ENCODE measurements at regions not wholly inside any gene's neighbourhood (a gene's known extent, or its start where the extent isn't known, plus 50 kb on each side); places are given as distances from the start of the nearest gene placed in this dataset.

DNA sequence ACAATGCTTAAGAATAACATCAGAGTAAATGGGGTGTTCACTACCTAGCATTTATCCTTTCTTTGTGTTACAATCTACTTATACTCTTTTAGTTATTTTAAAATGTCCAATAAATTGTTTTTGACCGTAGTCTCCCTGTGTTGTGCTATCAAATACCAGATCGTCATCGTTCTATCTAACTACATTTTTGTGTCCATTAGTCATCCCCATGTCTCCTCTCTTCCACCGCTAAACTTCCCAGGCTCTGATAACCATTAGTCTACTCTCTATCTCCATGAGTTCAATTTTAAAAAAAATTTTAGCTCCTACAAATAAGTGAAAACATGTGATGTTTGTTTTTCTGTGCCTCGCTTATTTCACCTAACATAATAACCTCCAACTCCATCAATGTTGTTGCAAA is 381.9 kb downstream of the PRDM5 start:
- no peak for DNase-seq
- CTCF ChIA-PET: no interaction called here
- 47% methylated on average over 5 of the region's 5 CpGs for WGBS (ENCODE audit: low lambda C conversion rate)

DNA sequence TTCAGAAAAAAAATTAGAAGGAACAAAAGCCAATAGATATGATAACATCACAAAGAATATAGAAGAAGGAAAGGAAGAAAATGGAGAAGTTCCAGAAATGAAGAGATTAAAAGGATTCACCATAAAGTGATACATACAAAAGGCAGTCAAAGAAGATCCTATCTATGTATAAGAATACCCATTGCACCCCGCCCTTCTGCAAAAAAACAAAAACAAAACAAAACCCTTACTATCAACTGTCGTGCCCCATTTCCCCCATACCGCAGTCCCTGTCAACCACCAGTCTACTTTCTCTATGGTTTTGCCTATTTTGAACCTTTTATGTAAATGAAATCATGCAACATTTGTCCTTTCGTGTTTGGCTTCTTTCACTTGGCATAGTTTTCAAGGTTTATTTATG is 385.6 kb downstream of the PRDM5 start:
- WGBS (ENCODE audit: low lambda C conversion rate): 30% methylated on average over 4 of the region's 4 CpGs
- CTCF ChIA-PET: interaction anchor here (0.7 kb wide), 1 partner anchor 14 kb away, joined by 3 read pairs; no protein-coding TSS in a partner anchor
- POLR2A ChIA-PET: no interaction called here
- TF ChIP-seq RXRA (IDR thresholded peaks at IDR 0.05; ENCODE audit: borderline replicate concordance, low read depth) (no peak), TEAD4 (IDR thresholded peaks at IDR 0.05; ENCODE audit: borderline replicate concordance, insufficient read depth) (no peak), MXI1 (IDR thresholded peaks at IDR 0.05; ENCODE audit: low read depth, low read length) (no peak), FOXM1 (IDR thresholded peaks at IDR 0.05; ENCODE audit: low read depth) (no peak), ELF1 (IDR thresholded peaks at IDR 0.05) (no peak), FOSL2 (IDR thresholded peaks at IDR 0.05; ENCODE audit: borderline replicate concordance, low read depth) (no peak), EZH2phosphoT487 (IDR thresholded peaks at IDR 0.05; ENCODE audit: borderline replicate concordance, low read depth) (no peak), NFIC (IDR thresholded peaks at IDR 0.05; ENCODE audit: borderline replicate concordance) (no peak), MEF2A (IDR thresholded peaks at IDR 0.05; ENCODE audit: borderline replicate concordance, low read depth) (no peak), JUND (IDR thresholded peaks at IDR 0.05) (no peak), RFX5 (IDR thresholded peaks at IDR 0.05; ENCODE audit: low read length) (no peak)
- TF ChIP-seq, protein P1, sequence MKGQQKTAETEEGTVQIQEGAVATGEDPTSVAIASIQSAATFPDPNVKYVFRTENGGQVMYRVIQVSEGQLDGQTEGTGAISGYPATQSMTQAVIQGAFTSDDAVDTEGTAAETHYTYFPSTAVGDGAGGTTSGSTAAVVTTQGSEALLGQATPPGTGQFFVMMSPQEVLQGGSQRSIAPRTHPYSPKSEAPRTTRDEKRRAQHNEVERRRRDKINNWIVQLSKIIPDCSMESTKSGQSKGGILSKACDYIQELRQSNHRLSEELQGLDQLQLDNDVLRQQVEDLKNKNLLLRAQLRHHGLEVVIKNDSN (IDR thresholded peaks at IDR 0.05; ENCODE audit: borderline replicate concordance, low read depth): no peak
- TF ChIP-seq, protein P2, sequence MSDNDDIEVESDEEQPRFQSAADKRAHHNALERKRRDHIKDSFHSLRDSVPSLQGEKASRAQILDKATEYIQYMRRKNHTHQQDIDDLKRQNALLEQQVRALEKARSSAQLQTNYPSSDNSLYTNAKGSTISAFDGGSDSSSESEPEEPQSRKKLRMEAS (IDR thresholded peaks at IDR 0.05; ENCODE audit: low read depth): no peak
- TF ChIP-seq, protein P3, sequence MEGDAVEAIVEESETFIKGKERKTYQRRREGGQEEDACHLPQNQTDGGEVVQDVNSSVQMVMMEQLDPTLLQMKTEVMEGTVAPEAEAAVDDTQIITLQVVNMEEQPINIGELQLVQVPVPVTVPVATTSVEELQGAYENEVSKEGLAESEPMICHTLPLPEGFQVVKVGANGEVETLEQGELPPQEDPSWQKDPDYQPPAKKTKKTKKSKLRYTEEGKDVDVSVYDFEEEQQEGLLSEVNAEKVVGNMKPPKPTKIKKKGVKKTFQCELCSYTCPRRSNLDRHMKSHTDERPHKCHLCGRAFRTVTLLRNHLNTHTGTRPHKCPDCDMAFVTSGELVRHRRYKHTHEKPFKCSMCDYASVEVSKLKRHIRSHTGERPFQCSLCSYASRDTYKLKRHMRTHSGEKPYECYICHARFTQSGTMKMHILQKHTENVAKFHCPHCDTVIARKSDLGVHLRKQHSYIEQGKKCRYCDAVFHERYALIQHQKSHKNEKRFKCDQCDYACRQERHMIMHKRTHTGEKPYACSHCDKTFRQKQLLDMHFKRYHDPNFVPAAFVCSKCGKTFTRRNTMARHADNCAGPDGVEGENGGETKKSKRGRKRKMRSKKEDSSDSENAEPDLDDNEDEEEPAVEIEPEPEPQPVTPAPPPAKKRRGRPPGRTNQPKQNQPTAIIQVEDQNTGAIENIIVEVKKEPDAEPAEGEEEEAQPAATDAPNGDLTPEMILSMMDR (IDR thresholded peaks at IDR 0.05): no peak

More for the DNA sequence above, 381.9 kb downstream of the PRDM5 start:
- Histone ChIP-seq H3K4me1 (ENCODE audit: control insufficient read depth in 1 of 2, insufficient read depth in 2 of 2, low read depth in 1 of 2, low read length in 1 of 2) (no peaks in the 10 kb centered on the region), H3K9me2 (no peaks in the 10 kb centered on the region), H3K4me2 (no peak overlapping the region), H3K4me3 (ENCODE audit: low read depth in 2 of 2, low read length in 1 of 2) (no peak overlapping the region), H3K79me2 (ENCODE audit: insufficient read depth) (no peaks in the 10 kb centered on the region), H3K27ac (ENCODE audit: low read depth in 2 of 2, low read length in 1 of 2) (no peak overlapping the region), H3K36me3 (replicated peaks in 1 of 2; ENCODE audit: control insufficient read depth in 1 of 2, insufficient read depth in 2 of 2, low read length in 1 of 2) (no peaks in the 10 kb centered on the region), H3F3A (replicated peaks; ENCODE audit: insufficient read depth) (no peaks in the 10 kb centered on the region), H3K27me3 (ENCODE audit: insufficient read depth) (no peaks in the 10 kb centered on the region), H3K9me3 (no peaks in the 10 kb centered on the region), H2AFZ (ENCODE audit: low read depth) (no peak overlapping the region), H3K9ac (no peak overlapping the region), H4K20me1 (ENCODE audit: insufficient read depth) (no peaks in the 10 kb centered on the region)
- TF ChIP-seq FOSL2 (IDR thresholded peaks at IDR 0.05; ENCODE audit: borderline replicate concordance, low read depth): no peak
- TF ChIP-seq, protein P4, sequence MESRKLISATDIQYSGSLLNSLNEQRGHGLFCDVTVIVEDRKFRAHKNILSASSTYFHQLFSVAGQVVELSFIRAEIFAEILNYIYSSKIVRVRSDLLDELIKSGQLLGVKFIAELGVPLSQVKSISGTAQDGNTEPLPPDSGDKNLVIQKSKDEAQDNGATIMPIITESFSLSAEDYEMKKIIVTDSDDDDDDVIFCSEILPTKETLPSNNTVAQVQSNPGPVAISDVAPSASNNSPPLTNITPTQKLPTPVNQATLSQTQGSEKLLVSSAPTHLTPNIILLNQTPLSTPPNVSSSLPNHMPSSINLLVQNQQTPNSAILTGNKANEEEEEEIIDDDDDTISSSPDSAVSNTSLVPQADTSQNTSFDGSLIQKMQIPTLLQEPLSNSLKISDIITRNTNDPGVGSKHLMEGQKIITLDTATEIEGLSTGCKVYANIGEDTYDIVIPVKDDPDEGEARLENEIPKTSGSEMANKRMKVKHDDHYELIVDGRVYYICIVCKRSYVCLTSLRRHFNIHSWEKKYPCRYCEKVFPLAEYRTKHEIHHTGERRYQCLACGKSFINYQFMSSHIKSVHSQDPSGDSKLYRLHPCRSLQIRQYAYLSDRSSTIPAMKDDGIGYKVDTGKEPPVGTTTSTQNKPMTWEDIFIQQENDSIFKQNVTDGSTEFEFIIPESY (IDR thresholded peaks at IDR 0.05; ENCODE audit: borderline replicate concordance, low read depth): no peak
- TF ChIP-seq, protein P2 (IDR thresholded peaks at IDR 0.05; ENCODE audit: low read depth): no peak
- no peak for TF ChIP-seq SIN3A (IDR thresholded peaks at IDR 0.05; ENCODE audit: borderline replicate concordance, low read depth, low read length)
- no peak for TF ChIP-seq POLR2AphosphoS5 (IDR thresholded peaks at IDR 0.05; ENCODE audit: low read depth, low read length)
- no peak for TF ChIP-seq TCF12 (IDR thresholded peaks at IDR 0.05)
- no peak for TF ChIP-seq CHD2 (IDR thresholded peaks at IDR 0.05; ENCODE audit: low read length, partially characterized antibody)
- no peak for TF ChIP-seq NFIC (IDR thresholded peaks at IDR 0.05; ENCODE audit: borderline replicate concordance)
- TF ChIP-seq EZH2phosphoT487 (IDR thresholded peaks at IDR 0.05; ENCODE audit: borderline replicate concordance, low read depth): no peak
- TF ChIP-seq RXRA (IDR thresholded peaks at IDR 0.05; ENCODE audit: borderline replicate concordance, low read depth): no peak
- no peak for TF ChIP-seq GABPA (IDR thresholded peaks at IDR 0.05; ENCODE audit: low read depth)
- no peak for TF ChIP-seq MXI1 (IDR thresholded peaks at IDR 0.05; ENCODE audit: low read depth, low read length)
- TF ChIP-seq, protein P3 (IDR thresholded peaks at IDR 0.05): no peak
- POLR2A ChIA-PET: no interaction called here

More for the DNA sequence above, 385.6 kb downstream of the PRDM5 start:
- no peaks in the 10 kb centered on the region for H3K9me3 ChIP-seq
- no peaks in the 10 kb centered on the region for H3K79me2 ChIP-seq (ENCODE audit: insufficient read depth)
- H3K4me1 ChIP-seq (ENCODE audit: control insufficient read depth in 1 of 2, insufficient read depth in 2 of 2, low read depth in 1 of 2, low read length in 1 of 2): no peaks in the 10 kb centered on the region
- no peaks in the 10 kb centered on the region for H3K36me3 ChIP-seq (replicated peaks in 1 of 2; ENCODE audit: control insufficient read depth in 1 of 2, insufficient read depth in 2 of 2, low read length in 1 of 2)
- no peaks in the 10 kb centered on the region for H4K20me1 ChIP-seq (ENCODE audit: insufficient read depth)
- no peak for DNase-seq
- H3F3A ChIP-seq (replicated peaks; ENCODE audit: insufficient read depth): no peaks in the 10 kb centered on the region
- H3K4me2 ChIP-seq: no peak overlapping the region
- no peaks in the 10 kb centered on the region for H3K27me3 ChIP-seq (ENCODE audit: insufficient read depth)
- no peak overlapping the region for H3K4me3 ChIP-seq (ENCODE audit: low read depth in 2 of 2, low read length in 1 of 2)
- no peak overlapping the region for H3K27ac ChIP-seq (ENCODE audit: low read depth in 2 of 2, low read length in 1 of 2)
- H3K9ac ChIP-seq: no peak overlapping the region
- H2AFZ ChIP-seq (ENCODE audit: low read depth): no peak overlapping the region
- H3K9me2 ChIP-seq: no peaks in the 10 kb centered on the region
